ENCODE measurements at regions not wholly inside any gene's neighbourhood (a gene's known extent, or its start where the extent isn't known, plus 50 kb on each side); places are given as distances from the start of the nearest gene placed in this dataset.

- DNase-seq (ENCODE audit: low read depth) = no peak
Measured at GRCh38 chr2:107621186-107622165, 205.2 kb upstream of the RGPD4 start.

DNA sequence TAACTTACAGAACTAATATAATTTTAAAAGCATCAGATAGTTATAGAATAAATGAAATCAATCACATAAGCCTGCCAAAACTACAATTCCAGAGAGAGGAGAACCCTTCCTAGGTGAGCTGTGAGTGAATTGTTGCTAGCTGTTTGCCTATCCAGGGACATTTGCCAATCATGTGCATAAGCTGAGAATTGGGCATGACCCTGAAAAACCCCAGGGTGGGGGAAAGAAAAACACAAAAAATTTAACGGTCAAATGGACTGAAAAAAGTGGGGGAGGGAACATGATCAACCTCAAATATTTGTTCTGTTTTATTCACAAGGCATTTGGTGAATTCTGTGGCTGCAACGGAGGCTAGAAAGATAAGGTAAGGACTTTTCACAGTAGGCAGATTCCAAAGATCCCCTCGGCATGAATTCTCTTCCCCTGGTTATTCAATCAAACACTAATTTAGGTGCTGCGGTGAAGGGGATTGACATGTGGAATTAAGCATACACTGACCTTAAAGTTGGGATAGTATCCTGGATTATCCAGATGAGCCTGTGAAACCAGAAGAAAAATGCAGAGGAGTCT, 203.9 kb upstream of the RGPD4 start:
- no peak for DNase-seq (ENCODE audit: low read depth)

- DNase-seq (ENCODE audit: low read depth) = no peak
Measured at GRCh38 chr2:107625982-107626381, 200.7 kb upstream of the RGPD4 start.

- no peak for DNase-seq (ENCODE audit: low read depth)
Measured at GRCh38 chr2:107627164-107627563, 199.5 kb upstream of the RGPD4 start.

- no peak for DNase-seq (ENCODE audit: low read depth)
Measured at GRCh38 chr2:107627926-107628325, 198.8 kb upstream of the RGPD4 start.

DNA sequence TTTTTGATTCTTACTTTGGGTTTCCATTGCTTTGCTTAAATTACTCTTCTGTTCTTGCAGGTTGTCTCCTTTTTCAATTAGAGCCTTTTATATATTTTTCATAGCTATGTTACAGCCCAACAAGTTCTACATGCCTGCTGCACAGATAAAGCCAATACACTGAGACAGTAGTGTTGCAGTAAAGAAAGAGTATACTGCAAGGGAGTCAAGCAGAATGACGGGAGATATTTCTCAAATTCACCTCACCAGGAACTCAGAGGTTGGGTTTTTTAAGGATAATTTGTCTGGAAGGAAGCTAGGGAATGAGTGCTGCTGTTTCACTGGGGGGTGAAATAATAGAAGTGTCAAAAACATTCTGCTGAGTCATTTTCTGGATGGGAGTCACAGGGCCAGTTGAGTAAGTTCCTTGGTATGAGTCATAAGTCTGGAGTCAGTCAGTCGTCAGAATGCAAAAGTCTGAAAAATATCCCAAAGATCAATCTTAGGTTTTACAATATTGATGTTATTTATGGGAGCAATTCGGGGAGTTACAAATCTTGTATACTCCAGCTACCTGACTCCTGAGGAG, 193.0 kb upstream of the RGPD4 start:
- peak; percentile 76 for DNase-seq (ENCODE audit: low read depth)

GRCh38 chr2:107634172-107634571, 192.5 kb upstream of the RGPD4 start:
- no peak for DNase-seq (ENCODE audit: low read depth)

DNA sequence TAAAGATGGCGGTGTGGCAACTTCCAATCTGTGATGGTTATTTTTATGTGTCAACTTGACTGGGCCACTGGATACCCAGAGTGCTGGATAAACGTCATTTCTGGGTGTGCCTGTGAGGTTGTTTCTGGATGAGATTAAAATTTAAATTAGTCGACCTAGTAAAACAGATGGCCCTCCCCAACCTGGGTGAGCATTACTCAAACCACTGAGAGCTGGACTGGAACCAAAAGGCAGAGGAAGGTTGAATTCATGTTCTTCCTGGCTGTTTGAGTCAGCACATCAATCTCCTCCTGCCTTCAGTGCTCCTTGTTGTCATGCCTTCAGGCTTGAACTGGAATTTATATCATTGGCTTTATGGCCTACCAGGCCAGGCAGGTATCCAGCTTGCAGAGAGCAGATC, 190.8 kb upstream of the RGPD4 start:
- DNase-seq (ENCODE audit: low read depth) = peak; percentile 44

GRCh38 chr2:107645586-107645985, 181.1 kb upstream of the RGPD4 start:
- DNase-seq (ENCODE audit: low read depth) = no peak

GRCh38 chr2:107648781-107649404, 177.8 kb upstream of the RGPD4 start:
- DNase-seq (ENCODE audit: low read depth) = no peak

DNA sequence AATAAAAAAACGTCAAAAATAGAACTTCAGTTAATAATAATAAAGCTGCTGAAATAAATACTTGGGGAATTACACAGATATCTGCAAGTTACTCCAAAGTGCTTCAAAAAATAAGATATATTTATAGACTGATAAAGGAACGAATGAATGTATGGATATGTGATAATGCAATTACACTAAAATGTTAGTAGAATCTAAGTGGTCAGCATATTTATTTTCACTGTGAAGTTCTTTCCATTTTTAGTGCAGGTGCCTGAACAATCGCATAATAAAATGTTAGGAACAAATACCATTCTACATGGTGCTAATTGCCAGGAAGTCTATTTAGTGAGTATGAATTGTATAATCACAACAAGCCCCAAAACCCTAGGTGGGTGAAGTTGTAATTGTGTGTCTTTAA, 169.6 kb upstream of the RGPD4 start:
- no peak for DNase-seq (ENCODE audit: low read depth)

DNA sequence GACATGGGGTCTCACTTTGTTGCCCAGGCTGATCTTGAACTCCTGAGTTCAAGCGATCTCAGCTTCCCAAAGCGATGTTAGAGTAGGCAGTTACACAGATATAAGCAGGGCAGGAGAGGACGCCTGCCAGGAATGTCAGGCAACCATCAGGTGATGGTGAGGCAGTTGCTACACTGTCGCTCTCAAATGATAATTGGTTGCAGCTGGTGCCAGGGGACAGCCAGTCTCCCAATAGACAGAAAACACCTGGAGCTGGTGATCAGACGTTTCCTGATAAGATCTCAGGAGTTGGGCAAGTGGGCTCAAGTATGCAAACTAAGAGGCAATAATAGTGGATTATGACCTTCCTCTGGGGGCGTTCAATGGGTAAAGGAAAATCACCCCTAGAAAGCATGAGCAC, 163.1 kb upstream of the RGPD4 start:
- no peak for DNase-seq (ENCODE audit: low read depth)

- peak; percentile 57 for DNase-seq (ENCODE audit: low read depth)
Measured at GRCh38 chr2:107669335-107669734, 157.4 kb upstream of the RGPD4 start.

- DNase-seq (ENCODE audit: low read depth) = peak; percentile 92
Measured at GRCh38 chr2:107681936-107682335, 144.8 kb upstream of the RGPD4 start.

GRCh38 chr2:107684421-107684820, 142.3 kb upstream of the RGPD4 start:
- DNase-seq (ENCODE audit: low read depth) = no peak

DNA sequence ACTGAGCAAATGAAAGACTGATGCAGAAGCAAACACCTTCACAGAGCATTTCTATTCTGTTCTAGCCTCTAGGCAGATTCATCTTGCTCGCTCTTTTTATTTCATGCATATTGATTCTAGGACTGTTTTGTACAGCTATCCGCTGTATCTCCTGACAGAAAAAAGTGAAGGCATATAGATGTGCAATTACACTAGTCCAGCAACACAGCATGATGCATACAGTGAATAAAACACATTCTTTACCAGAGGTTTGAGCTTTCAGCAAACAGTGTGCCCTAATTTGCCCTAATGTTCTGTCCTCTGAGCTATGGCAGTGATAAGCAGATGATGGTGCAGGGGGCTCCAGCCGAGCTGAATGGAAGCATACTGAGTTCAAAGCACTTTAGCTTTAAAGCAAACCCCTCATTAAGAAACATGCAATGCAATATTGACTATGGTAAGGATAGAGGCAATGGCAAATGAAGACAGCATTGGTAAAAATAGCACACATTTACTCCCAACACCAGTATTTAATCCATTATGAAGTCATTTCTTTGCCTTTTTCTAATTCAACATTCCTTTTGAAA, 141.2 kb upstream of the RGPD4 start:
- DNase-seq (ENCODE audit: low read depth) = no peak

GRCh38 chr2:107687073-107687472, 139.6 kb upstream of the RGPD4 start:
- no peak for DNase-seq (ENCODE audit: low read depth)

DNA sequence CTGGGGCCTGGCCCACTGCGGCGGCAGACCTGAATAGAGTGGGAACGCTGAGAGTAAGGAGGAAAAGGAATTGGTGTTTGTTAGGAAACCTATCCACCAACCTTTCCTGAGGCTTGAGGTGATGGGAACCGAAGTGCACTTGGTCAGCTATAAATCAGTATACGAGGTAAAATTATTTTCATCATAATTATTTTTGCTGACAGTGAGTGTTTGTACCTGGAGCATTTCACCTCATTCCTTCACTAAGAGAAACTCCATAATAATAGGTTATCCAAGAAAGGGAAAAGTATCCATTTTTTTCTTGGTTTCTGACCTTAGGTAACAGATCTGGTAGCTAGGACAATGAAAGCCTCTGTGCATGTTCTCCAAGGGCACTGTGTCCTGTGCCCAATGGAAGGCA, 138.6 kb upstream of the RGPD4 start:
- DNase-seq (ENCODE audit: low read depth) = no peak

GRCh38 chr2:107693604-107694003, 133.1 kb upstream of the RGPD4 start:
- DNase-seq (ENCODE audit: low read depth) = no peak

- no peak for DNase-seq (ENCODE audit: low read depth)
Measured at GRCh38 chr2:107694667-107695066, 132.0 kb upstream of the RGPD4 start.

DNA sequence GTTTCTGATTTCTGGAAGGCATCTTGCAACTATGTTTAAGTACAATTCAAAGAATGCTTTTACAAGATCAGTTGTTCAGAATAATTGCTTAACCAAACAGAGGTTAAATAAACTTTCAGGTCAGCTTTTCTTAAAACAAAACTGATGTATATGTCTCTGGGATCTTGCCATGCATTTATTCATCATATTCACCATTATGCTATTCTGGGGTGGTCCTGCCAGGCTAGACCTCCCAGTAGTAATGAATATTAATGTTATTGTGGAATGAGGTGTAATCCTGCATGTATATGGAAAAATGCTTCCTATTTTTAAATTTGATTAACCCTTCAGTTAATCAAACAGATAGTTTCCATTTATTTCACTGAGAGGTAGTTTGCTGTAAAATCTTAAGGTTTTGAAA, 129.3 kb upstream of the RGPD4 start:
- DNase-seq (ENCODE audit: low read depth) = no peak

DNA sequence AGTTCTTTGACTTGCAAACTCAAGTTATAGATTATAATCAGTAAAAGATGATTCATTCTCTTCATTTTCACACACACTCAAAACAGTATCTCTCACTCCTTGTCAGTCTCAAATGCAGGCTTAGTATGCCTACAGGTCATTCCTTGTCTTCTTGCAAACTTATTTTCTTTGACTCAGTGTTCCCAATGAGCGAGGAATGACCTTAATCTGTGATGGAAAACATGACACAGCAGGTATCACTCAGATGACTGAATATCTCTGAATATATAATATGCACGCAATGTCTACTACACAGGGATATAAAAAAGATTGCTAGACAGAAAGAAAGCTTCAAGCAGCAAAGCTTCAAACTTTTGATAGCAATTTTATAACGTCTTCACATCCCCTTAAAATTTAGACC, 127.8 kb upstream of the RGPD4 start:
- DNase-seq (ENCODE audit: low read depth) = no peak
